Neural progenitor cell (in vitro differentiated cells): ENCODE measurements at regions not wholly inside any gene's neighbourhood (a gene's known extent, or its start where the extent isn't known, plus 50 kb on each side); places are given as distances from the start of the nearest gene placed in this dataset.
A peak's percentile ranks its signal among the peaks of the same experiment; 100 is the strongest.

Experiments used
- DNase-seq: peaks from one replicate; pipeline ENCODE4 v3.0.0-alpha.2; 2016; ENCODE audit warnings: low spot score
- H2AFZ ChIP-seq: fragments of 200-600 bp; sonication (generic); replicated peaks from 2 replicates; pipeline ENCODE4 v1.6.1; 2016; ENCODE audit warnings: antibody characterized with exemption
- H3F3A ChIP-seq: fragments of 200-600 bp; sonication (generic); 2 replicates; pipeline ENCODE4 v1.6.1; 2016; ENCODE audit warnings: antibody characterized with exemption, low read depth
- H3K27ac ChIP-seq: fragments of 200-600 bp; sonication (generic); 2 replicates; pipeline ENCODE4 v1.5.1; 2016; ENCODE audit warnings: mild to moderate bottlenecking
- H3K27me3 ChIP-seq: fragments of 200-600 bp; sonication (generic); 2 replicates; pipeline ENCODE4 v1.6.1; 2016; ENCODE audit warnings: mild to moderate bottlenecking, moderate library complexity
- H3K36me3 ChIP-seq: fragments of 200-600 bp; sonication (generic); 2 replicates; pipeline ENCODE4 v1.5.1; 2016
- H3K4me1 ChIP-seq: fragments of 200-600 bp; sonication (generic); 2 replicates; pipeline ENCODE4 v1.6.1; 2016; ENCODE audit warnings: mixed run types
- H3K4me2 ChIP-seq: fragments of 200-600 bp; sonication (generic); 2 replicates; pipeline ENCODE4 v1.6.1; 2016
- H3K4me3 ChIP-seq: fragments of 200-600 bp; sonication (generic); 2 replicates; pipeline ENCODE4 v1.5.1; 2016
- H3K79me2 ChIP-seq: fragments of 200-600 bp; sonication (generic); 2 replicates; pipeline ENCODE4 v1.6.1; 2016; ENCODE audit warnings: low read depth
- H3K9ac ChIP-seq: fragments of 200-600 bp; sonication (generic); 2 replicates; pipeline ENCODE4 v1.6.1; 2016
- H3K9me3 ChIP-seq: fragments of 200-600 bp; sonication (generic); 2 replicates; pipeline ENCODE4 v1.5.1; 2016; ENCODE audit warnings: low read depth
- H4K20me1 ChIP-seq: fragments of 200-600 bp; sonication (generic); 2 replicates; pipeline ENCODE4 v1.6.1; 2016; ENCODE audit warnings: low read depth
- H3K27ac Mint-ChIP-seq: 3 replicates; pipeline ENCODE4 v1.8.0; 2021; ENCODE audit warnings: mixed read lengths
- H3K27me3 Mint-ChIP-seq: 2 replicates; pipeline ENCODE4 v1.8.0; 2022; ENCODE audit warnings: low read depth, mild to moderate bottlenecking, inconsistent platforms, moderate library complexity, mixed read lengths; ENCODE audit not compliant: insufficient read depth
- H3K36me3 Mint-ChIP-seq: 3 replicates; pipeline ENCODE4 v1.8.0; 2021; ENCODE audit warnings: mixed read lengths
- H3K4me1 Mint-ChIP-seq: 3 replicates; pipeline ENCODE4 v1.8.0; 2021; ENCODE audit warnings: mixed read lengths
- H3K4me3 Mint-ChIP-seq: 3 replicates; pipeline ENCODE4 v1.8.0; 2021; ENCODE audit warnings: mild to moderate bottlenecking, moderate library complexity, mixed read lengths
- H3K9me3 Mint-ChIP-seq: 3 replicates; pipeline ENCODE4 v1.8.0; 2020; ENCODE audit warnings: mixed read lengths
- CTCF ChIP-seq: fragments of 200-600 bp; sonication (generic); IDR thresholded peaks from 2 replicates; pipeline ENCODE4 v1.5.1; 2017; ENCODE audit warnings: antibody characterized with exemption, mild to moderate bottlenecking
- EZH2 ChIP-seq: fragments of 200-600 bp; sonication (generic); IDR thresholded peaks from 2 replicates; pipeline ENCODE4 v1.6.1; 2017; ENCODE audit warnings: antibody characterized with exemption, mild to moderate bottlenecking, moderate library complexity
- EZH2phosphoT487 ChIP-seq: fragments of 200-600 bp; sonication (generic); IDR thresholded peaks from 2 replicates; pipeline ENCODE4 v1.6.1; 2017; ENCODE audit warnings: antibody characterized with exemption

GRCh38 chr5:23169660-23170416 is 316.7 kb upstream of the CDH12 start:
- TF ChIP-seq EZH2 (no peak), CTCF (no peak), EZH2phosphoT487 (no peak)
- Histone ChIP-seq H3K36me3 (no peaks in the 10 kb centered on the region), H3K4me1 (no peaks in the 10 kb centered on the region), H4K20me1 (no peaks in the 10 kb centered on the region), H3K4me2 (no peak overlapping the region), H2AFZ (peak overlapping the region; percentile 57), H3F3A (no peaks in the 10 kb centered on the region), H3K79me2 (no peaks in the 10 kb centered on the region), H3K27me3 (no peaks in the 10 kb centered on the region), H3K9me3 (no peaks in the 10 kb centered on the region), H3K9ac (no peak overlapping the region), H3K4me3 (no peak overlapping the region), H3K27ac (no peak overlapping the region)
- Mint-ChIP-seq H3K9me3 (peaks cover under 1% of the 10 kb centered on the region), H3K4me1 (no peaks in the 10 kb centered on the region), H3K27ac (no peak overlapping the region), H3K27me3 (peaks cover 4% of the 10 kb centered on the region), H3K36me3 (no peaks in the 10 kb centered on the region), H3K4me3 (no peak overlapping the region)
- DNase-seq = no peak

- Histone ChIP-seq H3K36me3 (no peaks in the 10 kb centered on the region), H3K4me2 (no peak overlapping the region), H3K9ac (no peak overlapping the region), H3F3A (no peaks in the 10 kb centered on the region), H3K4me1 (no peaks in the 10 kb centered on the region), H3K27ac (no peak overlapping the region), H3K79me2 (no peaks in the 10 kb centered on the region), H2AFZ (no peak overlapping the region), H3K27me3 (no peaks in the 10 kb centered on the region), H4K20me1 (no peaks in the 10 kb centered on the region), H3K4me3 (no peak overlapping the region), H3K9me3 (no peaks in the 10 kb centered on the region)
- Mint-ChIP-seq H3K4me1 (no peaks in the 10 kb centered on the region), H3K9me3 (no peaks in the 10 kb centered on the region), H3K36me3 (no peaks in the 10 kb centered on the region), H3K27ac (no peak overlapping the region), H3K27me3 (peaks cover 5% of the 10 kb centered on the region), H3K4me3 (no peak overlapping the region)
- DNase-seq = no peak
- TF ChIP-seq CTCF (no peak), EZH2 (no peak), EZH2phosphoT487 (no peak)
Observed at GRCh38 chr5:23164971-23165370, 311.8 kb upstream of the CDH12 start.

GRCh38 chr5:23158179-23158578 is 305.0 kb upstream of the CDH12 start:
- no peaks in the 10 kb centered on the region for H3K9me3 ChIP-seq
- H3K4me1 Mint-ChIP-seq = no peaks in the 10 kb centered on the region
- H3K79me2 ChIP-seq = no peaks in the 10 kb centered on the region
- no peak overlapping the region for H3K27ac ChIP-seq
- H2AFZ ChIP-seq = no peak overlapping the region
- no peaks in the 10 kb centered on the region for H3K9me3 Mint-ChIP-seq
- no peaks in the 10 kb centered on the region for H3K27me3 Mint-ChIP-seq
- no peaks in the 10 kb centered on the region for H3K27me3 ChIP-seq
- H3K27ac Mint-ChIP-seq = no peak overlapping the region
- H3F3A ChIP-seq = no peaks in the 10 kb centered on the region
- no peaks in the 10 kb centered on the region for H3K36me3 ChIP-seq
- no peaks in the 10 kb centered on the region for H3K36me3 Mint-ChIP-seq
- H3K4me3 ChIP-seq = no peak overlapping the region
- H4K20me1 ChIP-seq = no peaks in the 10 kb centered on the region
- H3K4me2 ChIP-seq = no peak overlapping the region
- H3K4me3 Mint-ChIP-seq = no peak overlapping the region
- H3K9ac ChIP-seq = no peak overlapping the region
- no peak for DNase-seq
- TF ChIP-seq EZH2phosphoT487 = no peak
- no peak for TF ChIP-seq EZH2
- no peak for TF ChIP-seq CTCF
- H3K4me1 ChIP-seq = no peaks in the 10 kb centered on the region
